IPS DF 4.7 (cell line): ENCODE measurements at regions not wholly inside any gene's neighbourhood (a gene's known extent, or its start where the extent isn't known, plus 50 kb on each side); places are given as distances from the start of the nearest gene placed in this dataset.
"Not testable (repeated sequence)": the region's sequence is repeated elsewhere in the genome, so short reads cannot be mapped to it uniquely, and the experiment has no call there.

Experiments used
- DNase-seq: peaks from one replicate; pipeline ENCODE4 v3.0.0-alpha.2; 2013; ENCODE audit warnings: low spot score; ENCODE audit errors: extremely low read depth

DNA sequence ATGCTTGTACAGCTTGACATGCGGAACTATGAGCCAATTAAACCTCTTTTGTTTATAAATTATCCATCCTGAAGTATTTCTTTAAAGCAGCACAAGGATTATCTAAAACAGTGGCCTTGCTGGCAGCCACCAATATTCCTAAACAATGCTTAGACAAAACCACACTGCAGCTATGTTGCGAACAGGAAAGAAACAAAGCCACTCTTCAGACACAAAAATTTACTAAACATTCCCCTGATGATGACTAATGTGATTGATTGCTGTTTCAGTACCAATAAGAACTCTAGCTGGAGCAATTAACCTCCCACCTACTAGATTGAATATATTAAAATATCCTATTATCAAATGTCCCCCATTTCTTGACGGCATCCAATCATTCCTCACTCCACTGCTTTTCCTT, 325.8 kb upstream of the REG3G start:
- no peak for DNase-seq

DNA sequence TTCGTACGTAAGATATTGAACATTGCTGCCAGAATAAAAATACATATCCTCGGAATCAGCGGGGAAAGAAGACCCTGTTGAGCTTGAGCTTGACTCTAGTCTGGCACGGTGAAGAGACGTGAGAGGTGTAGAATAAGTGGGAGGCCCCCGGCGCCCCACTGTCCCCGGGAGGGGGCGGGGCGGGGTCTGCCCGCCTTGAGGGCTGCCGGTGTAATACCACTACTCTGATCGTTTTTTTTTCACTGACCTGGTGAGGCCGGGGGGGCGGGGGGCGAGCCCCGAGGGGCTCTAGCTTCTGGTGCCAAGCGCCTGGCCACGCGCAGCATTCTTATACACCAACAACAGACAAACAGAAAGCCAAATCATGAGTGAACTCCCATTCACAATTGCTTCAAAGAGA, 324.0 kb upstream of the REG3G start:
- no peak for DNase-seq

DNA sequence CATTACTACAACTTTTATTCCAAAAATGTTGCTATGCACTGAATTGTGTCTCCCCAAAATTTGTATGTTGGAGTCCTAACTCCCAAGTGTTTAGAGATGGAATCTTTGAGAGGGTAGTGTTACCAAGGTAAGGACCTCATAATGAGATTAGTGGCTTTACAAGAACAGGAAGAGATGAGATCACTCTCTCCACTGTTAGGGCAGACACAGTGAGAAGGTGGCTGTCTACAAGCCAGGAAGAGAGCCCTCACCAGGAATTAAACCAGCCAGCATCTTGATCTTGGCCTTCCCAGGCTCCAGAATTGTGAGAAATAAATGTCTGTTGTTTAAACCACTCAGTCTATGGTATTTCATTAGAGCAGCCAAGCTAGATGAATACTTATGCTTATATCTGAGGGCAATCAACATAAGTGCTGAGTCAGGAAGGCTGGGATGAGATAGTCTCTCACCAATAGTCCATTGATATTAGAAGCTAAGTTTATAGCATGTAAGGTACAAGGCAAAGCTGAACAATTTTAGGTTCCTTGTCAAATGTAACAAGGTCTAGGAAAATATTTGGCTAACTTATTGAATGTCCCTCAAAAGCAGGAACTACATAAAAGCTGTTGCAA, 317.6 kb upstream of the REG3G start:
- no peak for DNase-seq

DNA sequence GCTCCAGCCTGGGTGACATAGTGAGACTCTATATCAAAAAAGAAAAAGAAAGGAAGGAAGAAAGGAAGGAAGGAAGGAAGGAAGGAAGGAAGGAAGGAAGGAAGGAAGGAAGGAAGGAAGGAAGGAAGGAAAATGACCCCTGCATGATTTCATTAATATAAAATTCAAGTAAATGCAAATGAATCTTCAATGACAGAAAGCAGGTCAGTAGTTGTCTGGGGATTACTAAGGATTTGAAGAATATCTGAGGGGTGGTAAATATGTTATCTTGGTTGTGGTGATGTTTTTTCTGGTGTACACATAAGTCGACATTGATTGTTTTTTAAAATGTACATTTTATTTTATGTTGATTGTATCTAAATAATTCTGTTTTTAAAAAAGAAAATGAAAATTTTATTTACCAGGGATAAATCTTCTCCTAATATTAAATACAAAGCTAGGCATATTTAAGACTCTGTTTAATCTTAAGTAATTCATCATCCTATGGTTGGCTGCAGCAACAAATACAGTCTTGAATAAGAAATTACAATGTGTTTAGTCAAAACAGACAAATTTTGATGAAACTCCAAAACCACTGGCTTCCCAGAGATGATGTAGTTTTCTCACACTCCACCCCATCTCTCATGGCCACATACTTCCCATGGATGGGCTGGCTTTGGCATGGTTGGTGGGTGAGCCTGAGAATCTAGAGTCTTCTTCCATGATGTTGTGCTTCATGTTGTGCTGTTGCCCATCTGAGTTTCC, 314.7 kb upstream of the REG3G start:
- DNase-seq = no peak

DNA sequence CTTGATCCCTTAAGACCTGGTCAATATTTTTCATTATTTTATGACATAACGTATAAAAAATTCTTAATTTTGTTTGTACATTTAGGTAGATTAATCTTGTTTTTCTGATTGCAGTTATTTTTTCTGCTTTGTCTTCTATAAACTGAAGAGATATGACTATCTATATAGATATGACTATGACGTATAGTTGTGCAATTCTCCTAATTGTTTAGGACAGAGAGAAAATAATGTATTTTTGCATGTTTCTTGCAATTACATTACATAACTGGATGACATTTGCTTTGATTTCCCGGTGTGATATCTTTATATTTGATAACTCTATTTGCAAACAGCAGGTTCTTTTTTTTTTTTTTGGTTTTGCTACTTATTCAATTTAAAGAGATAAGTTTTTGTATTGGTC, 310.2 kb upstream of the REG3G start:
- DNase-seq = no peak

DNA sequence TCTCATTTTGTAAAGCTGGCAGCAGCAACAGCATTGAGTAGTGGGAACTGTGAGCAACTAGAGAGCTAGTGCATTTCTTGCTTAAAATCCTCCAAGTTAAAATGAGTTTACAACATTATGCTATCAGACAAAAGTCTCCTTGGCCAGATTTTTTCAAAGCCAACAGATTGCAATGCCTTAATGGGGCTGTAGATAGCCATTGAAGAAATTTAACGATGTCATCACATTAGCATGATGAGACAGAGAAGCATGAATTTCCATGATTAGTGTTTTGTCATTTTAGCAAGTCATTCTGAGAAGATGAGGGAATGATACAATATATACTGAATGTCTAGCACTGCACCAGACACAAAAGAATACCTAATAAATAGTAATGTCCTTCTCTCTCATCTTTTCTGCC, 307.5 kb upstream of the REG3G start:
- no peak for DNase-seq

DNA sequence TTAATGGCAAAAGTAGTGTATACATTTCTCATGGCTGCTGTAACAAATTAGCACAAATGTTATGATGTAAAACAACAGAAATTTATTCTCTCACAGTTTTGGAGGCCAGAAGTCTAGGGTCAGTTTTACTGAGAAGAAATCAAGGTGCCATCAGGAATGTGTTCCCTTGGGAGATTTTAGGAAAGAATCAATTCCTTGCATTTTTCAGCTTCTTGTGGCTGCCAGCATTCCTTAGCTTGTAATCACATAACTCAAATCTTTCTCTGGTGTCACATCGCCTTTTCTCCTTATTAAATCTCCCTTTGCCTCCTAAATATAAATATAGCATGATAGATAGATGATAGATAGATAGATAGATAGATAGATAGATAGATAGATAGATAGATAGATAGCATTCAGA, 307.0 kb upstream of the REG3G start:
- no peak for DNase-seq

DNA sequence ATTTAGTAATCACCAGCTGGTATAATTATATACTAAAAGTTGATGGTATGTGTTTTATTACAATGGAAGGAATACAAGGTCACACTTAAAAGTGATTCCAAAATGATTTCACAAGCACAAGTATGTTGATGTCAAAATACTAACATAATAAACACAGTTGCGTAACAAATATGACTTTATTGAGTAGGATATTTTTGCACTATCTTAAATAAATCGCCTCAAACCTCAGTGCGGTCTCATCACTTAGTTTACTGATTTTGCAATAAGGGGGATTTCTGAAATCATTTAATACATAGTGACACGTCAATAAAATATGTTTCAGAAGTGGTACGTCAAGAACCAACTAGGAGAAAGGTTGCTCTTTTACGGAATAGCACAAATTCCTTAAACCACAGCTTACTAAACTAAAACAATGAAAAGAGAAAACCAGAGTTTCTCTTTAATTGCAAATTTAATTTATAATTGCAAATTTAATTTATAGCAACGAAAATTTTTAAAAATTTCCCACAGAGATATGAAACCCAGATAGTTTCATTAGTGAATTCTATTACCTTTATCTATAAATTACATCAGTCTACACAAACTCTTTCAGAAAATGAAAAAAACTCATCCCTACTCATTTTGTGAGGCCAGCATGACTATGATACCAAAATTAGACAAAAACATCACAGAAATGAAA, 304.0 kb upstream of the REG3G start:
- DNase-seq = no peak

DNA sequence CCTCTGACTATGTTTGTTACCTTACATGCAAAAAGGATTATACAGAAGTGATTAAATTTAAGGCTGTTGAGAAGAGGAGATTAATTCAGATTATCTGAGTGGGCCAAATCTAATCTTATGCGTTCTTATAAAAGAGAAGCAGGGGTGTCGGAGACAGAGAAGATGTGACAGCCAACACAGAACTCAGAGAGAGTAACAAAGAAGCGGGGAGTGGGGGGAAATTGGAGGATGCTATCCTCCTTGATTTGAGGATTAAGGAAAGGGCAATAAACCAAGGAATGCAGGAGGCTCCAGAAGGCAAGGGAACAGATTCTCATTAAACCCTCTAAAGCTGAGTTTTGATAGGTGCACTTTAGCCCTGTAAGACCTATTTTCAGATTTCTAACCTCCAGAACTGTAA, 291.3 kb upstream of the REG3G start:
- DNase-seq = no peak

DNA sequence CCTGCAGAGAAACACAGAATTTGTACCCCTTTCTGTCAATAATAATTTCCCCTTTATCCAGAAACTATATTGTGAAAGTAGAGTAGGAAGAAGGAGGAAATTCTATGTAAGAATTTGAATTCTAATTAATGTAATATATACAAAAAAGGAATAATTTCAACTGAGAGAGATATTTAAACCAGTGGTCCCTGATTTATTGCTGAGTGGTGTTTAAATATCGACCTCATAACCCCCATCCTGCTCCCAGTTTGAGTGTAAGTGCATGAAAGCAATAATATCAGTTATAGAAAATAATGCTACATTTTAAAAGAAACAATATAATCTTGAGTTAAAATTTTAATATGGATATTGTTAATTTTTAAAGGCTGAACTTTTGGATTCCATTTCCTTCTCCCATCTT, 286.2 kb upstream of the REG3G start:
- DNase-seq = no peak

DNA sequence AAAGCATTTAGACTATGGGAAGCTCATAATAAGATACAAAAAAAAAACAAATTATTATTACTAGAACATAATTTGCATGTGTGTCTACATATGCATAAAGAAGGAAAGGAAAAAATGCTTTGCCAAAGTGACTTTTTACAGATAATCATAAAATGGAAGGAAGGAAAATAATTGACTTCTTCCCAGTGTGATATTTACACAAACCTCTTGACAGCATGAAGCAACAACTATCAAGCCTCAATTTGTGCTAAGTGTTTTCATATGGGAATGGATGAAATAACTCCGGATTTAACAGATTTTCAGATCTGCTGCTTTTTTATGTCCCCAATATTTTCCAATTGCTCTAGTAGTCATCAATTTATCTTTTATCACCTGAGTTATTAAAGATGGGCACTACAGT, 275.9 kb upstream of the REG3G start:
- DNase-seq = no peak

DNA sequence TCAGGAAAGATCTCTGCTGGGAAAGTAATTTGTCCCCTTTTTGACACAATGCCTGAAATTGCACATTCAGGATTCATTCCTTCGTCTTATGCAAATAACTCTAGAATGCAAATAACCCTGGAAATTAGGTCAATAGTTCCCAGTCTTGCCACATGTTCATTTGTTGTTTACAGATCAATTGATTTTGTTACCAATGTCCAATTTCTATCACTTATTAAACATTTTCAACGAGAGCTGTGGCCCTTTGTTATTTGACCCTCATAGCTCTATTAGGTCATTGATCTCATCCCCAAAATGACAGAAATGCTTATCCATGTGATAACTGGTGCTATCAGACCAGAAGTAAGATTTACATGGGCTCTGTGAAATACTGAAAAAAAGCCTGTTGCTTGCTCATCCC, 275.3 kb upstream of the REG3G start:
- DNase-seq = no peak

DNA sequence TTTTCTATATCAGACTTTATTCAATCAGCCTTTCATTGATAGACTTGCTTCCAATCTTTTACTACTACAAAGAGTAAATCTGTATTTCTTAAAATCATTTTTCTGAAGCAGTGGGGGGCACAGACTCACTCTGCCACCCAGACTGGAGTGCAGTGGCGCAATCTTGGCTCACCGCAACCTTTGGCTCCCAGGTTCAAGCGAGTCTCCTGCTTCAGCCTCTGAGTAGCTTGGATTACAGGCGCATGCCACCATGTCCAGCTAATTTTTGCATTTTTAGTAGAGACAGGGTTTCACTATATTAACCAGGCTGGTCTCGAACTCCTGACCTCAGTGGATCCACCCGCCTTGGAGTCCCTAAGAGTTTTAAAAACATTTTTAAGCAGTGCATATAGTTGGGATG, 270.6 kb upstream of the REG3G start:
- no peak for DNase-seq

DNA sequence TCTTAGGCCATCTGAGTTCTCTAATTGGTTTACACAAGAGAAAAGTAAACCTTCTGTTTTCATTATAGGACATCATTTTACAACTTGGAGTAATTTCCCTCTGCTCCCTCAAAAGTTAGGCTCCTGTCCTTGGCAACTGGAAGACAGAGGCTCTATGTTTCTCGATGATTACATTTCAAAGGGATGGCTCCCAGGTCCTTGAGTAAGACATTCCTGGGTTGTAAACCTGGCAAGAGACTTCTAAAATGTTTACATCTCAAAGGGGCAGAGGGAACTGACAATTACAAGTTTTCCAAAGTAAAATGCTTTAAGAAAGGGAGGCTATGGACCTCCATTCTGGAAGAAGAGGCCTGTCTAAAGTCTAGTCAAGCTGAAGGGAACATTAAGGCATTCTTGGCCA, 268.3 kb upstream of the REG3G start:
- DNase-seq = no peak

DNA sequence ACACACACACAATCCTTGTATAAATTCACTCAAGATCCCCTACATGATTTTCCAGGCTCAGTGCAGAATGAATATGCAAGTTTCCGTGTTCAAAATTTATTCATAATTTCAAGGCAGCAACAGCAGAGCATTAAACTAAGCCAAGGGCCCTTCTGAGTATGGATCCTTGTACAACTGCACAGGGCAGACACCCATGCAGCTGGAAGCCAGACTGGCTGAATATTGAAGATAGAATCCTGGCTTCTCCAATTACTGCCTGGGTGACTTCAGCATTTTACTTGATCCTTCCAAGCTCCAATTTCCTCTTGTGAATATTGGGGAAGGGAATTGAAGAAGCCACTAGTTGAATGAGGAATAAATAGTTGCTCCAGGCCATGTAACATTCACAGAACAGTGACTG, 267.9 kb upstream of the REG3G start:
- no peak for DNase-seq

DNA sequence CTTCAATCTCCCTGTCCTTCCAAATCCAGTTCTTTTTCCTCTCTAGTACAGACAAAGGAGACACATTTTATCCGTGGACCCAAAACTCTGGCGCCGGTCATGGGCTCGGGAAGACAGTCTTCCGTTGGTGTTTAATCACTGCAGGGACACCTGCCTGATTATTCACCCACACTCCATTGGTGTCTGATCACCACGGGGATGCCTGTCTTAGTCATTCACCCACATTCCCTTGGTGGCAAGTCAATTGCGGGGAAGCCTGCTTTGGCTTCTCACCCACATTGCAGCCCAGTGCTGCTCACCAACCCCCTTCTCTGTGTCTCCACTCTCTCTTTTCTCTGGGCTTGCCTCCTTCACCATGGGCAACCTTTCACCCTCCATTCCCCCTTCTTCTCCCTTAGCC, 266.7 kb upstream of the REG3G start:
- not testable (repeated sequence) for DNase-seq

DNA sequence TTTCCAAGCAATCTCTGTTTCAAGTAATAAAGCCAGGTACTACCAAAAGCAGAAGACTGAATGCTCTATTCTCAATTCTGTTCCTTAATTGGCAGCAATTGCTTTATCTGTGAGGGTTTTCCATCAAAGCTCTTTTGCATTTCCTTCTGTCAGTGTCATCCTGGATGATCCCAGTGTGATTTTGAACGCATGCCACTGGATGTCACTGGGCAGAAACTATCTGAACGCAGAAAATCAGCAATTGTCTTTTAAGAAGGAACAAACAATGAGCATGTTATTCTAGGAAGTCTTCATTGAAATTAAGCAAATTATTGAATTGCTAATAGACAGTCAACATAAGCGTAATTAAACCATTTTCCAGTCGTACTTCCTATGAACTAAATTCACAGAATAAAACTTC, 259.0 kb upstream of the REG3G start:
- DNase-seq = no peak

DNA sequence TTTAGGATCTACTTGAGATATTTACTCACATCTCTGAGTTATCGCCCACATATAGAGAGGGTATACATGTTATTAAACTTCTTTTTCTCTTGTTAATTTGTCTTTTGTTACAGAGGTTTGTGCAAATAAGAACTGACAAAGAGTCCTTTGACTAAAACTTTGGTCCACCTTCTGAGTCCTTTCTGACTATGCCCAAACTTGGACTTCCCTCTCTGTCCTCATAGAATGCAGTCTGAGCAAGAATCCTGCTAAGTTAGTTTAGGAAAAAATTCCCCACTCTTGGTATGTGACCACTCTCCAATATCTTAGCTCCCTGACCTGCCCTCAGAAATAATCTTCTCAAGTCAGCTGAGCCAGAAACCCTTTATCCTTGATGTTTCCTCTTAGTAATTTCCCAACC, 257.5 kb upstream of the REG3G start:
- DNase-seq = no peak

DNA sequence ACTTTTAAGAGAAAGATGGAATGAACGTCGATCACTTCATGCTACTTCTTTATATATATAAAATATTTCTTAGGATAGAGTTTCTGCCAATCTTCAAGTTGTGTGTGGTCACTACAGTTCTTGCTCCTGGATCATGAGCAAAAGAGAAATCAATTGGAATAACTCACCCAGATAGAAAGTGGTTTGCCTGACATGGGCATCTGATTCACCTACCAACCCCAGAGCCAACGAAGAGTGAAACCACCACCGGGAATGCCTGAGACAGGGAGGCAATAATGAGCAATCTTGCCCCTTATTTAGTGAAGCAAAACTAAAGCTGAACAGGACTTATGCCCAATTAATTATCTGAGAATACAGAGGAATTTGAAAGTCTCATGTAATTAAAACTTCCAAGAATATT, 250.2 kb upstream of the REG3G start:
- DNase-seq = no peak

DNA sequence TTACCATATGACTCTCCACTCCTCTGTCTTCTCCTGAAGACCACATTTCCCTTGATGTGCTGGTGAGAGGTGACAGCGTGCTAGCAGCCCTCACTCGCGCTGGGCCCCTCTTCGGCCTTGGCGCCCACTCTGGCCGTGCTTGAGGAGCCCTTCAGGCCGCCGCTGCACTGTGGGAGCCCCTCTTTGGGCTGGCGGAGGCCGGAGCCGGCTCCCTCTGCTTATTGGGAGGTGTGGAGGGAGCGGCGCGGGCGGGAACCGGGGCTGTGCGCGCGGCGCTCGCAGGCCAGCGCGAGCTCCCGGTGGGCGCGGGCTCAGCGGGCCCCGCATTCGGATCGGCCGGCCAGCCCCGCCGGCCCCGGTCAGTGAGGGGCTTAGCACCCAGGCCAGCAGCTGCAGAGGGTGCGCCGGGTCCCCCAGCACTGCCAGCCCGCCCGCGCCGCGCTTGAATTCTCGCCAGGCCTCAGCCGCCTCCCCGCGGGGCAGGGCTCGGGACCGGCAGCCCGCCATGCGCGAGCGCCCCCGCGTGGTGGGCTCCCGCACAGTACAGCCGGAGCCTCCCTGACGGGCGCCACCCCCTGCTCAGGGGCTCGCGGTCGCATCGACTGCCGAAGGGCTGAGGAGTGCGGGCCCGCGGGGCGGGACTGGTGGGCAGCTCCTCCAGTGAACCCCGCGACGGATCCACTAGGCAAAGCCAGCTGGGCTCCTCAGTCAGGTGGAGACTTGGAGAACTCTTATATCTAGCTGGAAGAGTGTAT, 246.6 kb upstream of the REG3G start:
- no peak for DNase-seq

DNA sequence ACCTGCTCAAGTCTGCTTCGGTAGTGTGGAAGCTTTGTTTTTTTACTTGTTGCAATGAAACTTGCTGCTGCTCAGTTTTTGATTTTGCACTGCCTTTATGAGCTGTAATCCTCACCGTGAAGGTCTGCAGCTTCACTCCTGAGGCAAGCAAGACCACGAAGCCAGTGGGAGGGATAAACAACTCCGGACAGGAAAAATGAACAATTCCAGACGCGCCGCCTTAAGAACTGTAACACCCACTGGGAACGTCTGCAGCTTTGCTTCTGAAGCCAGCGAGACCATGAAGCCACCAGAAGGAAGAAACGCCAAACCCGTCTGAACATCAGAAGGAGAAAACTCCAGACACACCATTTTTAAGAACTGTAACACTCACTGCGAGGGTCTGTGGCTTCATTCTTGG, 245.7 kb upstream of the REG3G start:
- DNase-seq = no peak

DNA sequence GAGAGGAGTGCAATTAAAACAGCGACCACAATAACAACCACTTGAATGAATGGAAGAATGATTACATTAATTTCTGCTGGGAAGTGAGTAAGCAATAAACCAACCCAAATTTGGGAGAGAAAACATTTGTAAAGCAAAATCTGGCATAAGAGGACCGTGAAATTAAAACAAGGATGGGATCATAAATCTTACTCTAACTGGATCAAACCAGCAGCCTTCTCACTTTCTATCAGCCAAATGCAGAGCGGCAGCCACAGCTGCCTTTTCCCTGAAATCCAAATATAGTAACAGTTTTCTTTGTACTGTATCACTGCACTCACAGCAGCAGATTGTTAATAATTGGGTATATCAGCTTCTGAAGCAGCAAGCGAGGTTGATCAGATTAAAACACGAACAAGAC, 245.2 kb upstream of the REG3G start:
- DNase-seq = no peak
